ENCODE measurements at regions not wholly inside any gene's neighbourhood (a gene's known extent, or its start where the extent isn't known, plus 50 kb on each side); places are given as distances from the start of the nearest gene placed in this dataset.

GRCh38 chr12:75842090-75842489 lies 189.5 kb downstream of the PHLDA1 start:
- TF ChIP-seq CTCF (IDR thresholded peaks at IDR 0.05) (no peak), POLR2A (IDR thresholded peaks at IDR 0.05) (no peak)

All from thyroid gland (tissue), 4 donors.